ENCODE measurements at regions not wholly inside any gene's neighbourhood (a gene's known extent, or its start where the extent isn't known, plus 50 kb on each side); places are given as distances from the start of the nearest gene placed in this dataset.

DNA sequence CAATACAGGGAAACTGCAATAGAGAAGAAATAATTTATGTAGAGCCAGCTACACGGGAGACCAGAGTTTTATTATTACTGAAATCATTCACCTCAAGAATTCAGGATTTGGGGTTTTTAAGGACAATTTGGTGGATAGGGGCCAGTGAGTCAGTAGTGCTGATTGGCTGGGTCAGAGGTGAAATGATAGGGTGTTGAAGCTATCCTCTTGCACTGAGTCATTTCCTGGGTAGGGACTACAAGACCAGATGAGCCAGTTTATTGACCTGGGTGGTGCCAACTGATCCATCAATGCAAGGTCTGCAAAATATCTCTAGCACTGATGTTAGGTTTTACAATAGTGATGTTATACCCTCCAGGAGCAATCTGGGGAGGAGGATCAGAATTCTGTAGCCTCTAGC, 486.3 kb downstream of the LRIG3 start:
- 12% methylated on average over 1 of the region's 1 CpG for WGBS (ENCODE audit: low lambda C conversion rate)

GRCh38 chr12:58434726-58435125, 485.6 kb downstream of the LRIG3 start:
- Histone ChIP-seq H3K36me3 (replicated peaks in 1 of 2; ENCODE audit: control insufficient read depth in 1 of 2, insufficient read depth in 2 of 2, low read length in 1 of 2) (no peaks in the 10 kb centered on the region), H3K79me2 (ENCODE audit: insufficient read depth) (no peaks in the 10 kb centered on the region), H3F3A (replicated peaks; ENCODE audit: insufficient read depth) (no peaks in the 10 kb centered on the region), H3K27ac (ENCODE audit: low read depth in 2 of 2, low read length in 1 of 2) (no peak overlapping the region), H3K9me3 (no peaks in the 10 kb centered on the region), H3K4me3 (ENCODE audit: low read depth in 2 of 2, low read length in 1 of 2) (no peak overlapping the region), H3K9ac (no peak overlapping the region), H3K9me2 (no peaks in the 10 kb centered on the region), H4K20me1 (ENCODE audit: insufficient read depth) (no peaks in the 10 kb centered on the region), H3K4me2 (no peak overlapping the region), H2AFZ (ENCODE audit: low read depth) (no peak overlapping the region), H3K4me1 (ENCODE audit: control insufficient read depth in 1 of 2, insufficient read depth in 2 of 2, low read depth in 1 of 2, low read length in 1 of 2) (no peaks in the 10 kb centered on the region), H3K27me3 (ENCODE audit: insufficient read depth) (no peaks in the 10 kb centered on the region)
- ChIA-PET CTCF (no interaction called here), POLR2A (no interaction called here)
- DNase-seq: no peak
- TF ChIP-seq ELF1 (IDR thresholded peaks at IDR 0.05) (no peak), EZH2phosphoT487 (IDR thresholded peaks at IDR 0.05; ENCODE audit: borderline replicate concordance, low read depth) (no peak), PBX3 (IDR thresholded peaks at IDR 0.05) (no peak), USF2 (IDR thresholded peaks at IDR 0.05; ENCODE audit: borderline replicate concordance, low read depth, low read length) (no peak), EP300 (IDR thresholded peaks at IDR 0.05; ENCODE audit: borderline replicate concordance in 1 of 2, low read depth in 1 of 2, low read length in 1 of 2) (no peak), RXRA (IDR thresholded peaks at IDR 0.05; ENCODE audit: borderline replicate concordance, low read depth) (no peak)
- TF ChIP-seq, protein P1, sequence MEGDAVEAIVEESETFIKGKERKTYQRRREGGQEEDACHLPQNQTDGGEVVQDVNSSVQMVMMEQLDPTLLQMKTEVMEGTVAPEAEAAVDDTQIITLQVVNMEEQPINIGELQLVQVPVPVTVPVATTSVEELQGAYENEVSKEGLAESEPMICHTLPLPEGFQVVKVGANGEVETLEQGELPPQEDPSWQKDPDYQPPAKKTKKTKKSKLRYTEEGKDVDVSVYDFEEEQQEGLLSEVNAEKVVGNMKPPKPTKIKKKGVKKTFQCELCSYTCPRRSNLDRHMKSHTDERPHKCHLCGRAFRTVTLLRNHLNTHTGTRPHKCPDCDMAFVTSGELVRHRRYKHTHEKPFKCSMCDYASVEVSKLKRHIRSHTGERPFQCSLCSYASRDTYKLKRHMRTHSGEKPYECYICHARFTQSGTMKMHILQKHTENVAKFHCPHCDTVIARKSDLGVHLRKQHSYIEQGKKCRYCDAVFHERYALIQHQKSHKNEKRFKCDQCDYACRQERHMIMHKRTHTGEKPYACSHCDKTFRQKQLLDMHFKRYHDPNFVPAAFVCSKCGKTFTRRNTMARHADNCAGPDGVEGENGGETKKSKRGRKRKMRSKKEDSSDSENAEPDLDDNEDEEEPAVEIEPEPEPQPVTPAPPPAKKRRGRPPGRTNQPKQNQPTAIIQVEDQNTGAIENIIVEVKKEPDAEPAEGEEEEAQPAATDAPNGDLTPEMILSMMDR (IDR thresholded peaks at IDR 0.05): no peak
- TF ChIP-seq, protein P2, sequence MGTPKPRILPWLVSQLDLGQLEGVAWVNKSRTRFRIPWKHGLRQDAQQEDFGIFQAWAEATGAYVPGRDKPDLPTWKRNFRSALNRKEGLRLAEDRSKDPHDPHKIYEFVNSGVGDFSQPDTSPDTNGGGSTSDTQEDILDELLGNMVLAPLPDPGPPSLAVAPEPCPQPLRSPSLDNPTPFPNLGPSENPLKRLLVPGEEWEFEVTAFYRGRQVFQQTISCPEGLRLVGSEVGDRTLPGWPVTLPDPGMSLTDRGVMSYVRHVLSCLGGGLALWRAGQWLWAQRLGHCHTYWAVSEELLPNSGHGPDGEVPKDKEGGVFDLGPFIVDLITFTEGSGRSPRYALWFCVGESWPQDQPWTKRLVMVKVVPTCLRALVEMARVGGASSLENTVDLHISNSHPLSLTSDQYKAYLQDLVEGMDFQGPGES (IDR thresholded peaks at IDR 0.05; ENCODE audit: low read depth, low read length): no peak

More for the DNA sequence above, 486.3 kb downstream of the LRIG3 start:
- Histone ChIP-seq H3K27me3 (ENCODE audit: insufficient read depth) (no peaks in the 10 kb centered on the region), H2AFZ (ENCODE audit: low read depth) (no peak overlapping the region), H3K27ac (ENCODE audit: low read depth in 2 of 2, low read length in 1 of 2) (no peak overlapping the region), H3K4me1 (ENCODE audit: control insufficient read depth in 1 of 2, insufficient read depth in 2 of 2, low read depth in 1 of 2, low read length in 1 of 2) (no peaks in the 10 kb centered on the region), H3K9ac (no peak overlapping the region), H3F3A (replicated peaks; ENCODE audit: insufficient read depth) (no peaks in the 10 kb centered on the region), H3K36me3 (replicated peaks in 1 of 2; ENCODE audit: control insufficient read depth in 1 of 2, insufficient read depth in 2 of 2, low read length in 1 of 2) (no peaks in the 10 kb centered on the region), H4K20me1 (ENCODE audit: insufficient read depth) (no peaks in the 10 kb centered on the region), H3K9me3 (no peaks in the 10 kb centered on the region), H3K4me3 (ENCODE audit: low read depth in 2 of 2, low read length in 1 of 2) (no peak overlapping the region), H3K4me2 (no peak overlapping the region), H3K79me2 (ENCODE audit: insufficient read depth) (no peaks in the 10 kb centered on the region), H3K9me2 (no peaks in the 10 kb centered on the region)
- CTCF ChIA-PET: no interaction called here
- DNase-seq: no peak
- TF ChIP-seq FOSL2 (IDR thresholded peaks at IDR 0.05; ENCODE audit: borderline replicate concordance, low read depth): no peak
- TF ChIP-seq USF2 (IDR thresholded peaks at IDR 0.05; ENCODE audit: borderline replicate concordance, low read depth, low read length): no peak
- no peak for TF ChIP-seq MAX (IDR thresholded peaks at IDR 0.05; ENCODE audit: low read depth)
- no peak for TF ChIP-seq GATA2 (CRISPR knock-in tag; IDR thresholded peaks at IDR 0.05)
- TF ChIP-seq MEF2A (IDR thresholded peaks at IDR 0.05; ENCODE audit: borderline replicate concordance, low read depth): no peak
- TF ChIP-seq EZH2phosphoT487 (IDR thresholded peaks at IDR 0.05; ENCODE audit: borderline replicate concordance, low read depth): no peak
- TF ChIP-seq, protein P1 (IDR thresholded peaks at IDR 0.05): no peak
- TF ChIP-seq RXRA (IDR thresholded peaks at IDR 0.05; ENCODE audit: borderline replicate concordance, low read depth): no peak
- no peak for TF ChIP-seq FOXM1 (IDR thresholded peaks at IDR 0.05; ENCODE audit: low read depth)
- TF ChIP-seq RFX5 (IDR thresholded peaks at IDR 0.05; ENCODE audit: low read length): no peak
- TF ChIP-seq MXI1 (IDR thresholded peaks at IDR 0.05; ENCODE audit: low read depth, low read length): no peak
- TF ChIP-seq POLR2AphosphoS5 (IDR thresholded peaks at IDR 0.05; ENCODE audit: low read depth, low read length): no peak
- no peak for TF ChIP-seq JUND (IDR thresholded peaks at IDR 0.05)
- TF ChIP-seq EP300 (IDR thresholded peaks at IDR 0.05; ENCODE audit: borderline replicate concordance in 1 of 2, low read depth in 1 of 2, low read length in 1 of 2): no peak
- no peak for TF ChIP-seq SIN3A (IDR thresholded peaks at IDR 0.05; ENCODE audit: borderline replicate concordance, low read depth, low read length)
- POLR2A ChIA-PET: no interaction called here
